SK-N-SH (cell line): ENCODE measurements at regions not wholly inside any gene's neighbourhood (a gene's known extent, or its start where the extent isn't known, plus 50 kb on each side); places are given as distances from the start of the nearest gene placed in this dataset.

Source experiments
- CTCF ChIA-PET: fragments of 300-600, 350-600 bp; formaldehyde crosslinking; extraction: SDS; loops from one replicate; lab custom pipeline; 2021; lab: Yijun Ruan, JAX
- POLR2A ChIA-PET: fragments of 350-600 bp; sonication (Branson Sonifier 250); formaldehyde crosslinking; extraction: SDS; loops from one replicate; lab custom pipeline; 2020; ENCODE audit warnings: antibody characterized with exemption, inconsistent platforms; lab: Yijun Ruan, JAX
- DNase-seq: peaks from one replicate; pipeline ENCODE4 v3.0.0; 2012
- H2AFZ ChIP-seq: fragments of 200-600 bp; sonication (generic); 2 replicates; pipeline ENCODE4 v1.8.1; 2016; ENCODE audit warnings: antibody characterized with exemption, mild to moderate bottlenecking, low read depth
- H3F3A ChIP-seq: fragments of 200-600 bp; sonication (generic); replicated peaks from 2 replicates; pipeline ENCODE3; 2016; ENCODE audit warnings: antibody characterized with exemption, mild to moderate bottlenecking; ENCODE audit not compliant: insufficient read depth
- H3K27ac ChIP-seq, 2 experiments: fragments of 200-500 bp in 1 of 2; fragments of 200-600 bp in 1 of 2; sonication (Bioruptor generic) in 1 of 2; sonication (generic), shearing (Covaris generic) in 1 of 2; 2 replicates each; pipeline versions ENCODE4 v1.5.1 to v1.6.1; 2014 to 2016; ENCODE audit warnings: low read depth in 2 of 2, inconsistent platforms in 1 of 2, low read length in 1 of 2, mild to moderate bottlenecking in 1 of 2, mixed read lengths in 1 of 2
- H3K27me3 ChIP-seq: fragments of 200-600 bp; sonication (generic), shearing (Covaris generic); 2 replicates; pipeline ENCODE4 v1.6.1; 2016; ENCODE audit warnings: mixed run types; ENCODE audit not compliant: insufficient read depth
- H3K36me3 ChIP-seq, 2 experiments: fragments of 200-500 bp in 1 of 2; fragments of 200-600 bp in 1 of 2; sonication (Bioruptor generic) in 1 of 2; sonication (generic) in 1 of 2; replicated peaks in 1 of 2; 2 replicates each; pipeline versions ENCODE3 to v1.5.1; 2014 to 2016; ENCODE audit warnings: low read length in 1 of 2, mild to moderate bottlenecking in 1 of 2; ENCODE audit not compliant: insufficient read depth in 2 of 2, control insufficient read depth in 1 of 2
- H3K4me1 ChIP-seq, 2 experiments: fragments of 200-500 bp in 1 of 2; fragments of 200-600 bp in 1 of 2; sonication (Bioruptor generic) in 1 of 2; sonication (generic), shearing (Covaris generic) in 1 of 2; 2 replicates each; pipeline versions ENCODE4 v1.5.1 to v1.6.1; 2014 to 2016; ENCODE audit warnings: low read depth in 1 of 2, low read length in 1 of 2, mixed run types in 1 of 2; ENCODE audit not compliant: insufficient read depth in 2 of 2, control insufficient read depth in 1 of 2
- H3K4me2 ChIP-seq: fragments of 200-600 bp; sonication (generic), shearing (Covaris generic); 2 replicates; pipeline ENCODE4 v1.6.1; 2017; ENCODE audit warnings: mixed run types
- H3K4me3 ChIP-seq, 2 experiments: fragments of 200-500 bp in 1 of 2; fragments of 200-600 bp in 1 of 2; sonication (Bioruptor generic) in 1 of 2; sonication (generic), shearing (Covaris generic) in 1 of 2; 2 replicates each; pipeline versions ENCODE4 v1.5.1 to v1.8.1; 2014 to 2016; ENCODE audit warnings: low read depth in 2 of 2, inconsistent platforms in 1 of 2, low read length in 1 of 2, mild to moderate bottlenecking in 1 of 2, mixed read lengths in 1 of 2, moderate library complexity in 1 of 2
- H3K79me2 ChIP-seq: fragments of 200-600 bp; sonication (generic); 2 replicates; pipeline ENCODE4 v1.8.1; 2017; ENCODE audit warnings: mild to moderate bottlenecking; ENCODE audit not compliant: insufficient read depth
- H3K9ac ChIP-seq: fragments of 200-600 bp; sonication (generic); 2 replicates; pipeline ENCODE4 v1.6.1; 2017; ENCODE audit warnings: mixed run types
- H3K9me2 ChIP-seq: fragments of 200-600 bp; sonication (generic); 2 replicates; pipeline ENCODE4 v1.6.1; 2017; ENCODE audit warnings: mixed run types
- H3K9me3 ChIP-seq: fragments of 200-600 bp; sonication (generic); 2 replicates; pipeline ENCODE4 v1.6.1; 2017; ENCODE audit warnings: mixed run types, mild to moderate bottlenecking, moderate library complexity
- H4K20me1 ChIP-seq: fragments of 200-600 bp; sonication (generic); 2 replicates; pipeline ENCODE4 v1.6.1; 2017; ENCODE audit warnings: mild to moderate bottlenecking, mixed run types; ENCODE audit not compliant: insufficient read depth
- CHD2 ChIP-seq: fragments of 150-350 bp; IDR thresholded peaks from 2 replicates; pipeline ENCODE4 v1.6.1; 2018; ENCODE audit warnings: low read length; ENCODE audit not compliant: partially characterized antibody
- ELF1 ChIP-seq: IDR thresholded peaks from 2 replicates; pipeline ENCODE4 v1.4.0; 2012
- EP300 ChIP-seq, 2 experiments: IDR thresholded peaks; 2 replicates each; pipeline versions ENCODE4 v1.4.0 to v1.6.1; 2012; ENCODE audit warnings: borderline replicate concordance in 1 of 2, low read depth in 1 of 2, low read length in 1 of 2
- EZH2phosphoT487 ChIP-seq: fragments of 200-600 bp; sonication (generic); IDR thresholded peaks from 2 replicates; pipeline ENCODE4 v1.6.1; 2017; ENCODE audit warnings: low read depth, mixed run types, mild to moderate bottlenecking, antibody characterized with exemption, moderate library complexity, borderline replicate concordance
- FOXM1 ChIP-seq: IDR thresholded peaks from 2 replicates; pipeline ENCODE4 v1.4.0; 2012; ENCODE audit warnings: low read depth, mild to moderate bottlenecking
- MAX ChIP-seq: IDR thresholded peaks from 2 replicates; pipeline ENCODE4 v1.4.0; 2012; ENCODE audit warnings: low read depth
- MEF2A ChIP-seq: IDR thresholded peaks from 2 replicates; pipeline ENCODE4 v1.4.0; 2012; ENCODE audit warnings: low read depth, borderline replicate concordance
- MXI1 ChIP-seq: IDR thresholded peaks from 2 replicates; pipeline ENCODE4 v1.6.1; 2012; ENCODE audit warnings: mild to moderate bottlenecking, low read depth, low read length, improper control_type of control experiment
- NFIC ChIP-seq: IDR thresholded peaks from 2 replicates; pipeline ENCODE4 v1.4.0; 2012; ENCODE audit warnings: borderline replicate concordance
- NRF1 ChIP-seq: IDR thresholded peaks from 2 replicates; pipeline ENCODE4 v1.6.1; 2012; ENCODE audit warnings: low read depth, mild to moderate bottlenecking, low read length
- POLR2AphosphoS5 ChIP-seq: IDR thresholded peaks from 2 replicates; pipeline ENCODE4 v1.6.1; 2012; ENCODE audit warnings: low read depth, low read length
- RAD21 ChIP-seq: IDR thresholded peaks from 2 replicates; pipeline ENCODE4 v1.6.1; 2012; ENCODE audit warnings: mild to moderate bottlenecking, low read length
- RCOR1 ChIP-seq: fragments of 150-350 bp; IDR thresholded peaks from 2 replicates; pipeline ENCODE4 v1.6.1; 2017; ENCODE audit warnings: antibody characterized with exemption, low read length
- RXRA ChIP-seq: IDR thresholded peaks from 2 replicates; pipeline ENCODE4 v1.4.0; 2012; ENCODE audit warnings: low read depth, mild to moderate bottlenecking, borderline replicate concordance
- TAF1 ChIP-seq: IDR thresholded peaks from 2 replicates; pipeline ENCODE4 v1.6.1; 2012; ENCODE audit warnings: low read depth, mild to moderate bottlenecking, low read length, moderate library complexity, borderline replicate concordance
- TEAD4 ChIP-seq: IDR thresholded peaks from 2 replicates; pipeline ENCODE4 v1.4.0; 2012; ENCODE audit warnings: mild to moderate bottlenecking, borderline replicate concordance; ENCODE audit not compliant: insufficient read depth
- YY1 ChIP-seq: IDR thresholded peaks from 2 replicates; pipeline ENCODE4 v1.4.0; 2012; ENCODE audit warnings: low read depth, mild to moderate bottlenecking
- WGBS: methylation state at CpG from one replicate; pipeline ENCODE4 v1.1.6; 2017; ENCODE audit warnings: low lambda C conversion rate; 5-methylcytosine and 5-hydroxymethylcytosine counted together
- TF ChIP-seq, protein P1 (sequence below): fragments of 150-350 bp; IDR thresholded peaks from 2 replicates; pipeline ENCODE4 v1.6.1; 2017; ENCODE audit warnings: antibody characterized with exemption, low read length, low read depth, borderline replicate concordance
- TF ChIP-seq, protein P2 (sequence below): IDR thresholded peaks from 2 replicates; pipeline ENCODE4; 2012
- TF ChIP-seq, protein P3 (sequence below): fragments of 200-600 bp; sonication (generic); IDR thresholded peaks from 2 replicates; pipeline ENCODE4 v1.6.1; 2017; ENCODE audit warnings: antibody characterized with exemption, mild to moderate bottlenecking, moderate library complexity
- TF ChIP-seq, protein P4 (sequence below): IDR thresholded peaks from 2 replicates; pipeline ENCODE4 v1.4.0; 2012; ENCODE audit warnings: low read depth, borderline replicate concordance

GRCh38 chr1:22341791-22342605 lies 109.7 kb upstream of the ZBTB40 start:
- Histone ChIP-seq H3K9ac (no peak overlapping the region), H3K4me2 (peak overlapping the region; percentile 11; the same call in 1 of the 2 replicates), H3K79me2 (no peaks in the 10 kb centered on the region), H3K4me3 (no peak overlapping the region), H3K9me3 (no peaks in the 10 kb centered on the region), H3K4me1 (peaks cover 0 to 36% of the 10 kb centered on the region in 2 experiments; a peak in 1 of 4 replicates), H4K20me1 (no peaks in the 10 kb centered on the region)
- WGBS, result 16% methylated on average over 23 of the region's 28 CpGs
- TF ChIP-seq RXRA (no peak), TAF1 (no peak), EP300 (IDR thresholded peaks at IDR 0.05; ENCODE audit: borderline replicate concordance in 1 of 2, low read depth in 1 of 2, low read length in 1 of 2) (peak in 1 of 2 experiments; percentile 75; a peak in 2 of 4 replicates), NFIC (no peak), MEF2A (no peak), NRF1 (no peak), MXI1 (peak; percentile 60; the same call in 1 of the 2 replicates), RCOR1 (peak; percentile 28; the same call in 1 of the 2 replicates), FOXM1 (no peak)
- TF ChIP-seq, protein P1, sequence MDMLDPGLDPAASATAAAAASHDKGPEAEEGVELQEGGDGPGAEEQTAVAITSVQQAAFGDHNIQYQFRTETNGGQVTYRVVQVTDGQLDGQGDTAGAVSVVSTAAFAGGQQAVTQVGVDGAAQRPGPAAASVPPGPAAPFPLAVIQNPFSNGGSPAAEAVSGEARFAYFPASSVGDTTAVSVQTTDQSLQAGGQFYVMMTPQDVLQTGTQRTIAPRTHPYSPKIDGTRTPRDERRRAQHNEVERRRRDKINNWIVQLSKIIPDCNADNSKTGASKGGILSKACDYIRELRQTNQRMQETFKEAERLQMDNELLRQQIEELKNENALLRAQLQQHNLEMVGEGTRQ, result no peak
- TF ChIP-seq, protein P2, sequence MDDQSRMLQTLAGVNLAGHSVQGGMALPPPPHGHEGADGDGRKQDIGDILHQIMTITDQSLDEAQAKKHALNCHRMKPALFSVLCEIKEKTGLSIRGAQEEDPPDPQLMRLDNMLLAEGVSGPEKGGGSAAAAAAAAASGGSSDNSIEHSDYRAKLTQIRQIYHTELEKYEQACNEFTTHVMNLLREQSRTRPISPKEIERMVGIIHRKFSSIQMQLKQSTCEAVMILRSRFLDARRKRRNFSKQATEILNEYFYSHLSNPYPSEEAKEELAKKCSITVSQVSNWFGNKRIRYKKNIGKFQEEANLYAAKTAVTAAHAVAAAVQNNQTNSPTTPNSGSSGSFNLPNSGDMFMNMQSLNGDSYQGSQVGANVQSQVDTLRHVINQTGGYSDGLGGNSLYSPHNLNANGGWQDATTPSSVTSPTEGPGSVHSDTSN, result 0 out of 2 replicates have a peak, but pooled peaks have one; percentile 6
- TF ChIP-seq, all 33 proteins: peak for 4
- H3K9me2 ChIP-seq, result no peaks in the 10 kb centered on the region
- POLR2A ChIA-PET, result no interaction called here
- 0 out of 2 replicates have a peak, but pooled peaks cover 18% of the 10 kb centered on the region for H3K27me3 ChIP-seq
- CTCF ChIA-PET, result interaction anchor here (0.7 to 1.2 kb wide), 2 partner anchors 13 to 33 kb away, joined by 3 read pairs; no protein-coding TSS in a partner anchor
- peak; percentile 84 for DNase-seq
- H3K27ac ChIP-seq, result peak overlapping the region in 1 of 2 experiments; percentile 87; a peak in 2 of 4 replicates
- H3F3A ChIP-seq, result no peaks in the 10 kb centered on the region
- H2AFZ ChIP-seq, result no peak overlapping the region
- H3K36me3 ChIP-seq, result no peaks in the 10 kb centered on the region

DNA sequence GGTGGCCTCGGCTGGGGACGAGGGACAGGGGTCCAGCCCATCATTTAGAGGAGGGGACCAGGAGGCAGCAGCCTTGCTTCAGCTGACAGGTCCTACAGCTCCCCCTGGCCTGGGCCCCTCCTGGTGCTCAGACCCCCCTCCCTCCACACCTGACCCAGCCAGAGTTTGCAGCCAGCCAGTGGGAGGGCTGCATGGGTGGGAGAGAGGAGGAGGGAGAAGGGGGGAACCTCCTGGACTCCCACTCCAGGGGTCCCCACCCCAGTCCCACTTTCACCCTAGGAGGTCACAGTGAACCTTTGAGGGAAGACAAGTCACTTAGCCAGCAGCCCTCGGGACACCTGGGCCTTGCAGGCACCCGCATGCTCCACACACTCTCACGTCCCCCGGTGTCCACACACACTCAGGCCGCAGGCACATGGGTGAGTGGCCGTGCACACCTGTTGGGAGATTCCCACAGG lies 108.9 kb upstream of the ZBTB40 start:
- H3K27ac ChIP-seq, result peak overlapping the region in 1 of 2 experiments; percentile 87; a peak in 2 of 4 replicates
- H3K4me1 ChIP-seq, result peaks cover 0 to 36% of the 10 kb centered on the region in 2 experiments; a peak in 1 of 4 replicates
- no peak overlapping the region for H3K9ac ChIP-seq
- no peaks in the 10 kb centered on the region for H3K9me2 ChIP-seq
- no peak overlapping the region for H2AFZ ChIP-seq
- H3K79me2 ChIP-seq, result no peaks in the 10 kb centered on the region
- H3K4me3 ChIP-seq, result no peak overlapping the region
- H3F3A ChIP-seq, result no peaks in the 10 kb centered on the region
- WGBS, result 67% methylated on average over 8 of the region's 8 CpGs
- TF ChIP-seq YY1, result no peak
- no peak for TF ChIP-seq ELF1
- no peak for TF ChIP-seq TEAD4
- no peak for TF ChIP-seq RXRA
- no peak for TF ChIP-seq TAF1
- TF ChIP-seq MAX, result no peak
- TF ChIP-seq EZH2phosphoT487, result no peak
- TF ChIP-seq, protein P3, sequence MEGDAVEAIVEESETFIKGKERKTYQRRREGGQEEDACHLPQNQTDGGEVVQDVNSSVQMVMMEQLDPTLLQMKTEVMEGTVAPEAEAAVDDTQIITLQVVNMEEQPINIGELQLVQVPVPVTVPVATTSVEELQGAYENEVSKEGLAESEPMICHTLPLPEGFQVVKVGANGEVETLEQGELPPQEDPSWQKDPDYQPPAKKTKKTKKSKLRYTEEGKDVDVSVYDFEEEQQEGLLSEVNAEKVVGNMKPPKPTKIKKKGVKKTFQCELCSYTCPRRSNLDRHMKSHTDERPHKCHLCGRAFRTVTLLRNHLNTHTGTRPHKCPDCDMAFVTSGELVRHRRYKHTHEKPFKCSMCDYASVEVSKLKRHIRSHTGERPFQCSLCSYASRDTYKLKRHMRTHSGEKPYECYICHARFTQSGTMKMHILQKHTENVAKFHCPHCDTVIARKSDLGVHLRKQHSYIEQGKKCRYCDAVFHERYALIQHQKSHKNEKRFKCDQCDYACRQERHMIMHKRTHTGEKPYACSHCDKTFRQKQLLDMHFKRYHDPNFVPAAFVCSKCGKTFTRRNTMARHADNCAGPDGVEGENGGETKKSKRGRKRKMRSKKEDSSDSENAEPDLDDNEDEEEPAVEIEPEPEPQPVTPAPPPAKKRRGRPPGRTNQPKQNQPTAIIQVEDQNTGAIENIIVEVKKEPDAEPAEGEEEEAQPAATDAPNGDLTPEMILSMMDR, result no peak
- TF ChIP-seq, protein P4, sequence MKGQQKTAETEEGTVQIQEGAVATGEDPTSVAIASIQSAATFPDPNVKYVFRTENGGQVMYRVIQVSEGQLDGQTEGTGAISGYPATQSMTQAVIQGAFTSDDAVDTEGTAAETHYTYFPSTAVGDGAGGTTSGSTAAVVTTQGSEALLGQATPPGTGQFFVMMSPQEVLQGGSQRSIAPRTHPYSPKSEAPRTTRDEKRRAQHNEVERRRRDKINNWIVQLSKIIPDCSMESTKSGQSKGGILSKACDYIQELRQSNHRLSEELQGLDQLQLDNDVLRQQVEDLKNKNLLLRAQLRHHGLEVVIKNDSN, result no peak
- TF ChIP-seq RAD21, result no peak
- no peak for TF ChIP-seq CHD2
- no peak for TF ChIP-seq NRF1
- TF ChIP-seq POLR2AphosphoS5, result no peak
- TF ChIP-seq NFIC, result no peak
- POLR2A ChIA-PET, result no interaction called here
- H3K4me2 ChIP-seq, result no peak overlapping the region
- peak; percentile 58 for DNase-seq
- no peaks in the 10 kb centered on the region for H3K36me3 ChIP-seq
- H3K27me3 ChIP-seq, result peaks cover 21% of the 10 kb centered on the region; the same call in 1 of the 2 replicates
- CTCF ChIA-PET, result interaction anchor here (1.2 kb wide), 1 partner anchor 14 kb away, joined by 3 read pairs; no protein-coding TSS in a partner anchor
- H4K20me1 ChIP-seq, result no peaks in the 10 kb centered on the region
- H3K9me3 ChIP-seq, result no peaks in the 10 kb centered on the region
